HG02610 (cell line): ENCODE measurements at regions not wholly inside any gene's neighbourhood (a gene's known extent, or its start where the extent isn't known, plus 50 kb on each side); places are given as distances from the start of the nearest gene placed in this dataset.

ENCODE experiments used
- ATAC-seq: cut with Tn5 transposase; IDR thresholded peaks from one replicate; pipeline ENCODE4 v1.9.1; 2021; ENCODE audit warnings: mild to moderate bottlenecking, moderate library complexity; ENCODE audit not compliant: unreplicated experiment

DNA sequence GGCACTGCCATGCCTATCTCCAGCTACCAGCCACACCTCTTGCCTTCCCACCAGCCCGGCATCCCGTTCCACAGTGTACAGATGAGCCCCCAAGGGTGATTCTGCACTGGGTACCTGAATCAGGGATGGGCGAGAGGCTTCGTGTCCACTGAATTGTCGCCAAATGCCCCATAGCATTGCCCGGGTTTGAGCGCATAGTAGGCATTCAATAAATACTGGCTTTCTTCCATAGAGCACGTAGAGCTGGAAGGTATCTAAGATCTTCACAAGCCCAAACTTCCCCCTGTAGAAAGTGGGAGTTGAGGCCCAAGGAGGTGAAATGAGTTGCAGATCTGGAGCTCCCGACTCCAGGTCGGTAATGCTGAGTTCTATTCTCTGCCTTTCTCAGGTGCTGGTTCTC, 358.7 kb downstream of the LPIN1 start:
- no peak for ATAC-seq

DNA sequence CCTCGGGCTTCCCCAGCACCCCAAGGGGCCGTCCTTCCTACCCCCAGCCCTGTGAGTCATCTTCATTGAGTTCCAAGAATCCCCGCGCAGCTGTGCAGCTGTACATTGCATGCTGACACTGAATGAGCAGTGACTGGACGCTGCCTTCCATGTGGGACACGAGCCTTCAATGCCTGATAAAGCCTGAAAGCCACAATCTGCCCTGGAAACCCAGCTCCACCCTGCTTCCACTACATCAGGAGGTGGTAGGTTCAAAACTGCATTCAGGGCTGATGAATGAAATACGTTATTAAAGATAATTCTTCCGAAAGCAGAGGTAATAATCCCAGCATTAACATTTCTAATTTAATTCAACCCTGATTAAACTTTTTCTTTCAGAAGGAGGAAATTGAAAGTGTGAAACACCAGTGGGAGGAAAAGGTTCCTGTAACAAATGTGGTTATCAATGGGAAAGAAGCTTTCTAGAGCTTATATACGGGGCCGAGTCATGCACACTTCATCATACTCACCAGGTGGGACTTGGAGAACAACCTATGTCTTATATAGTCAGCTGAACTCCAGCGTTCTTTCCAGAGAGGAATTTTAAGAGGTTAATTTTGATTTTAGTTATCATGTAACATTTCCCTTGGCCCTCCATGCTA, 360.1 kb downstream of the LPIN1 start:
- ATAC-seq = peak; percentile 90

DNA sequence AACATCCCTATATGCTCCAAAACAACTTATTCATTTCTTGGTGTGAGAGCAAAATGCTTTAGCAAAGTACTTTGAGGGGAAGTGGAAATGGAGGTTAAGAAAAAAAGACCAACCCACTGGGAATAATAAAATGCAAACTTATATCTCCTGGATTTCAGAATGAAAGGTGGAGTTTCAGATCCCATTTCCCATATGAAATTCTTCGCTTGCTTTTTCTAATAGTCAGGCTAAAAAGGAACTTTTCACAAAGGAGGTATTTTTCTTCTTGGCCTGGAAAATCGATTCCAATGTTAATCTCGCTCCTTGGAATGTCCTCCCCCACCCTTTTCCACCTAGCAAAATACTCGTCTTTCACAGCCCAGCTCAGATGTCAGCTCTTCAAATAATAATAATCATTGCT, 360.9 kb downstream of the LPIN1 start:
- ATAC-seq = no peak

DNA sequence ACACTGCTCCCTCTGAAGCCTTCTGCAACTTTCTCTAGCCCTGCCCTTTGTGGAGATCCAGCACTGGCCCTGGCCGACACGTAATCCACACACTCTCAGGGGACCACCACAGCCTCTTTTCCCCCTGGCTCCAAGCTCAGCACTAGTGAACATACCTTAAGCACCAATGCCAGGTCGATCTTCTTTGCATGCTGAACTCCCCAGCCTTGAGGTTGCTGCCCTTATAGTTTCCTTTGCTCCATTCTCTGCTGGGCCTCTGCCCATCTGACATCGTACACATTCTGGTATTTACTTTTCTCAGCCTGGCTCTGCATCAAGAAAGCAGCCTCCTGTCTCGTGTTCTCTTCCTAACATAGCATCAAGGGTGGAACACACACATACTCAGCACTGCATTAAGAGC, 361.5 kb downstream of the LPIN1 start:
- no peak for ATAC-seq

DNA sequence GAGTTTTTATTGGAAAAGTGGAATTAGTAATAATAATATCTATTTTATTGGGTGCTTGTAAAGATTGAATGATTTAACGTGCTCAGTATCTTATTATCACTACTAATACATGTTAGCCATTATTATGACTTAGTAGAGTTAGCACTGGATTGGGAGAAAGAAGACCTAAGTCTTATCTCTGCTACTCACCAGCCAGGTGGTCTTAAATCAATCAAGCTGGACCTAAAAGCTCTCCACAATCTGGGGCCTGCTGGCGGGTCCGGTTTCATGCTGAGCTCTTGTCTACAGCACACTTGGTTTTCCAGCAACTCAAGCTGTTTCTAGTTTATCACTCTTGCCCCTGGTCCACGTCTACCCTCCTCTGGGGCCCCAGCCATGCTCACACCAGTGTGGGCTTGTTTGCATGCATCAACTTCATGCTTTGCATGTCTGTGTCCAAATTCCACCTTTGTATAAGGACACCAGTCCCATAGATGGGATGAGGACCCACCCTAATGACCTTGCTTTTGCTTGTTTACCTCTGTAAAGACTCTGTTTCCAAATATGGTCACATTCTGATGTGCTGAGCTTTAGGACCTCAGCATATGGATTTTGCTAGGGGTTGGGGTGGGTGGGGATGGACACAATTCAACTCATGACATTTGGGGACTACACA, 363.1 kb downstream of the LPIN1 start:
- ATAC-seq = no peak

DNA sequence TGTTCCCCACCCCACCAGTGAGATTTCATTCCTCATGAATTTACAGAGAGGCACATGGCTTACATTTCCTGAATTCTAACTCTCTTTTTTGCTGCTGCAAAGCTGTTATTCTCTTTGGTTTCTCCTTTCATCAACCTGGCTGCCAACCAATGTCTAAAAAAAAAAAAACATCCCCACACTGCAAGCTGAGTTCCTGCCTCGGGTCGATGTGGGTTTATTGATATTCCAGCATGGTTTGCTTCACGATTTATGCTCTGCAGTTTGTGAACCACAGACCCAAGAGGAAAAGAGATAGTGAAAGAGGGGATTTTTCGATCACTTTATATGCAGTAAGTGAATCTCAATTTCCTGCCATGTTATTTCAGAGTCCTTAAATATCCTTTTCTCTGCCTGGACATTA, 363.6 kb downstream of the LPIN1 start:
- ATAC-seq = no peak

DNA sequence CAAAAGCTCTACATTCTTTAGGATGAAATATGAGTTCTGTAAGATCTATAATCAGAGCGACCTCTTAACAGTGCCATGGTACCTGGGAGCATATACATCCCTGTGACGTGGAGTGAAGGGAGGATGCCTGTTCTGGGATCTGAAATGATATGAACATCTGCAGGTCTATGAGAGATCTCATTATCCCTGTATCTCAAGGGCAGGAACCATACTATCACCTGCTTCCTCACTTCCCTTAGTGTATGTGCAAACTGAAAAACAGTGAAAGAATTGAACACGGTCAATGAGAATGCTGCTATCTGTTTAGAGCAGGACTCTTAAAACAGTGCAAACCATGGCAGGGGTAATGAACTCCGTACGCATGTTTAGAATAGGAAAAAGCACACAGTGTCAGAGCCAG, 364.0 kb downstream of the LPIN1 start:
- ATAC-seq = no peak

DNA sequence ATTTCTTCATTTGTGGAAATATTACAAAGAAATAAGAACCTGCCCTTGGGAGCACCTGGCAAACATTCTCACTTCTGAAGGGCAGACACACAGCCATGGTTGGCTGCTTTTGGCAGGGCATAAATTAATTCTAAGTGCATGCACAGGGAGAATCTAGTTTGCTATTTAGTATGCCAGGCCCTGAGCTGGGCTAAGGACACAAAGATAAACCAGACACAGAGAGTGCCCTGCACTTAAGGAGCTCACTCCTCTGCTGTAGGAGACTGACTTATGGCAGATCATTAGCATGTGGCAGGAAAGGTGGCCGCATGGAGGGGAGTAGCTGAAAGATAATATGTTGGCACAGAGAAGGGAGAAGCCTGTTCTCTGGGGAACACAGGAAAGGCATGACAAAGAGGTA, 367.0 kb downstream of the LPIN1 start:
- no peak for ATAC-seq

DNA sequence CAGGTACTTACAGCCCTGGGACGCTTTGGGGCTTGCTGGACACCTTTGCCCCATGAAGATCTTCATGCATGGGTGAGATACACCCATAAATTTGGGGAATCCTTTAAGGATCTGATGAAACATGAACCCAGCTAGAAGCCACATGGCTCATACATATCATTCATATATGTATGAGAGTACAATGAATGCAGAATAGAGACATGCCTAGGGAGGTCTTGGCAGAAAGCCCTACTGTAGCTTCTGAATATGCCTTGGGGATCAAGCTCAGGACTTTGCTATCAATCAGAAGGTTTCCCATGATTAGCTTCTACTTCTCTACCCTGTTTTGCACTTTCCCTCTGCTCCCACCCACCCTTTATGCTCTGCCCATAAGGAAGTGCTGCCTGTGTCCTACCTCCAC, 368.4 kb downstream of the LPIN1 start:
- no peak for ATAC-seq

DNA sequence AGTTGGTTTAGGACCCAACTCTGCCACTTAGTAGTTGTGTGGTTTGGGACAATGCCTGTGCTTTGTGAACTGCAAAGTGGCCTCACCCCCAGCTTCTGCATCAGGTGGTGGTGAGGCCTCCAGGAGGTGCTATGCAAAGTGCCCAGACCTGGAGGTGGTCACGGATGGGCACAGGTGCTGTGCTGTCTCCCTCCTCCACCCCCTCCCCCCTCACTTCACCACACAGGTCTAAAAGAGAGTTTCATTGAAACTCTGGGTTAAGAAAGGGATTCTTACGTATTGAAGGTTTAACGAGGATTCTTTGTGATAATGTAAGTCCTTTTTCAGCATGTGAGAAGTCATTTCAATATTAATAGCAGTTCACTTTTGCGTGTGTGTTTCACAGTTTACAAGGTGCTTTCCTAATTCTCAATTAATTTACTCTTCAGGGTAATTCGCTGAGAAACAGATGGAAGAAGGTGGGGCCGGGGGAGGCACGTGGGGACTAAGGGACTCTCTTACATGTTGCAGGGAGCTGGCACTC, 369.9 kb downstream of the LPIN1 start:
- ATAC-seq = peak; percentile 86

DNA sequence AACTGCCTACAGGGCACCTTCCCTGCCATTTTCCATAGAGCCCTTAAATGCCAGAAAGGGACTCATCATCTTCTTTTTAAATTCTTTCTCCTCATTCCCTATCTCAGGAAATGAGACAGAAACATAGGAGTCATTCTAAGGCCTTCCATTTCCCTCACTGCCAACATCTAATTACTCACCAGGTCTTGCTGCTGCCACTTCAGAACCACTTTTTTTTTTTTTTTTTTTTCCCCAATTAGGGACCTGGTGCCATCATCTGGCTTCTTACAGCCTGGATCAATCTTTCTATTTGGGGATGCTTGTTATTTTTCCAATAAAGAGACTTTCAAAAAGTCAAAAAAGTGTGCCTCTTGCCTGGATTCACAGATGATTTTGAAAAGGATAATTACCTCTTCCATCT, 373.4 kb downstream of the LPIN1 start:
- no peak for ATAC-seq

DNA sequence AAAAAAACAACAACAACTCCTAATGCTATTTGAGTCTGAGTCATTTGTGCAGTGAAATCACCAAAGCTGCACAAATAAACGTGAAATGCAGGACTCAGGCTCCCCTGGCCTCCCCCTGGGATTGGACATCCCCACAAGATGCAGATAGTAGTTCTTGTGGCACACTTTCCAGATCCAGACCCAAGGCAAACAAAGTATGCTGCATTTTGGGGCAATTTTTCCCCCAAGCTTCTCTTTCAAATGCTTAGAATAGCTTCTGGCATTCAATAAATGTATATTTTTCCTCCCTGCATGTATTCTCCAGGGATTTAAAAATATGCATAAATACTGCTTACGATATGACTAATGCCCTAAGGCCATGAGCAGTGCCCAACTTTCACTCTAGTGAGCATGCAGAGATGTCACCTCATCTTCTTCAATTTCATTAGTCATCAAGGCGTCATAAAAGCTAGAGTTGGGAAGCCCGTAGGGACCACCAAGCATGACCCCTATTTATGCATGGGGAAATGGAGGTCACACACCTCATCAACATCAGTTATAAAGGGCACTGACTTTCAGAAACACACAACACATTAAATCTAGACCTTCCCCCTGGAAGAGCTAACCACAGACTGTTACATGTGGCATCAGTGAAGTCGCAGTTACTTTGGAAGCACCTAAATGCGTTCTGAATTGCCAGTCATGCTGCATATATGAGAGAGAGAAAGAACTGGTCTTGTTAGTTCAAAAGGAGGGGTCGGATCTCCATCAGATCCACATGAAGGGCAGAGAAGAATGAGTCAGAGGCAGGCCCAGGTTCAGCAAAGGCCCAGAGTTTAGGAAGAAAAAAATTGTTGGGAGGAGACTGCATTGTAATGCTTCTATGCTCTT, 374.1 kb downstream of the LPIN1 start:
- no peak for ATAC-seq

DNA sequence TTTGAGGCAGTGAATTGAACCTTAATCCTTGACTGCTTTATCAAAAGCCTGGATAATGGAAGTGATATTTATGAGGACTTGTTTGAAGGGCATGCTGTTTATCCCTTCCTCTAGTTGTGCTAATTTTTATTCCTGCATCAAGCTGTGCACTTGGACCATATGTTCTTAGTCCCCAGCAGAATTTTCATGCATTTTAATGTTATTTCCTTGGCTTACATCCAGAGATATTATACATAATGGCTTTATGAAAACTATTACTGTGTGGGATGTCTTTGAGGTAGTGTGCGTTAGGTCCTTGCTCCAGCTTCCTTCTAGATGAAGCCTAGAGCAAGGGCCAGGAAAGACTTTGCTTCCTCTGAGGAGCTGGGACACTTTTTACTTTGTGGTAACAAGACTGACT, 378.4 kb downstream of the LPIN1 start:
- ATAC-seq = no peak

DNA sequence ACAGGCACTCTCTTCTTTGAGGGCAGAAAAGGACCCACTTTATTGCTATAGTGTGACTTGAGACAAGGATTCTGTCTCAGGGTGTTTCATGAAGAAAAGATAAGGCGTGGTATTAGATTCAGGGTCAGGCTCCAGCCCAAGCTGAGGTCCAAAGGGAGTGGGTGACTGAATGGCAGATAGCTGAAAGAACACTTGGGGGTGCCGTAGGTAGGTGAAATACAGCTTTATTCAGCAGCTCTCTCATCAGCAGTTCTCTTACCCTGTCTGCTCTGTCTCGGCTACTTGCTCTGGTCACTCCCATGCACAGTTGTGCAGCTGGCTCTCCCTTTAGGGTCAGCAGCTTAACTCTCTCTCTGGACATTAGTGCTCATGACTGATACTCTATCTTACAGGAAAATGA, 379.9 kb downstream of the LPIN1 start:
- no peak for ATAC-seq

DNA sequence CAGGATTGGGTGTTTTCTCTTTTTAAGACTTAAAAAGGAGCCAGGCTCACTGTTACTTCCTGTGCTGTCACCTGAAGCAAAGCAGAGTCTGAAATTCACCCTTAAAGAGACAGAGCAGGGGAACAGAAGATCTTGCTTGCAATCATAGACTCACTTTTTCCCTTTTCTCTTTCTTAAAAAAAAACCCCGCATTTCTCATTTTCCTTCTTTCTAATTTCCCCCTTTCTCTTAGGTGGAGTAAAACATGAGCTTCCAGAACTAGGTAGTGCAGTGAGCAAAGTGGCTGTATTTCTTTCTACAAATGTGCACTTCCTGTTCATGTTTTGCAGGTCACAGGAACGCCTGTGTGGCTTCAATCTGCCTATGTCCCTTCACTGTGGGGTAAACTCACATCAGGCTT, 381.2 kb downstream of the LPIN1 start:
- no peak for ATAC-seq

DNA sequence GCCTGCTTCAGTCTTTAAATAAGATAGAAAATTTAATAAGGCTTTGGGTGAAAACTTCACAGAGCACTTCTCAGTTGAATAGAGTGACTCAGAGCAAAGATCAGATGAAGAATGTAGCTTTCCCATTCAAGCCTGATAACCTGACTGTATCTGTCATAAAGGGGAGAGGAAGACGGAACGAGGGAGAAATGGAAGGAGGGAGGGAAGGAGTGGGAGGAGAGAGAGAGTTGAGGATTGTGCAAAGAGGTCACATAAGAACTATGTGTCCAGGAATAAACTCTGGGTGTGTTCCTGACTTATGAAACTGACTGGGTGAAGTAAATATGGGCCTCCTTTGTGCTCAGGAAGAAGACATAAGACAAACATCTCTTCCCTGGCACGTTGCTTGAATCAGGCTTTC, 385.5 kb downstream of the LPIN1 start:
- no peak for ATAC-seq

DNA sequence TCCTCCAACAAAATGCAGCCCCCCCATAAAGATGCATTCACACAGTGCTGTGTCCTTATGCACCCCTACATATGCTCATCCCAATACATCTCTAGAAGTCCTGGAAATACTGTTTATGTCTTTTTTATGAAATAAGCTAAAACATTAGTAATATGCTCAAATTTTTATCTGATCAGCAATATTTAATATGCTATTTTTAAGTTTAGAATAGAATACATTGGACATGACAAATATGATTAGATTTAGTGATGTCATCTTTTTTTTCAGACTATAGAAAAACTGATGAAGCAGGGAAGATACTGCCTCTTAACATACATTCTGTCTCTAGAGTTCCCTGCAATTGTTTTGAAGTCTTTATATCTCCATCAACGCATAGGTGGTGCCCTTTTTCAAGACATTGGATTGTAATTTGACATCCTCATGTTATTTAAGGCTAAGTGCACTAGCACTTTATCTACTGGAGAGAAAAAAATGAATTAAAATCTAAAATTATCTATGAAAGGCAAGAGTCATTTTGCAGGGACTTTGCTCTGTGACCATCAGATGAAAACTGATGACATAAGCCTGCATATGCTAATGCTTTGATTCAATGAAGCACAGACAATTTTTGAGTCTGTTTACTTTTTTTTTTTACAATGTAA, 395.3 kb downstream of the LPIN1 start:
- ATAC-seq = no peak

DNA sequence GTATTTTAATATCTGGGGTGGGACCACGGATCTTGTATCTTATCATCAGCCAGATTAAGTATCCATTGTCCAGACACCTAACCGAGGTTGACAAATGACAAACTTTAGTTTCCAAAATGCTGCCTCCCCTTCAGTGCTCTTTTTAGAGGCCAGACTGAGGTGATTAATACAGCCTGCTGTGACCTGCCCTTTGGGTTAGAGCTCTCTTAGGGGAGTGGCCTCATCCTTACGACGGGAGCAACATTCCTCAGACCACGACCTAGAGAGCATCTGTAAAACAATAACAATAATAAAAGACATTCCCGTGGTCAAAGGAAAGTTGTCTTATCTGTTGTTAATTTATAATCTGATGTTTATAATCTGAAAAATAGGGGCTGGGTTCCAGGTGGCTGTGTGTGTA, 405.3 kb downstream of the LPIN1 start:
- ATAC-seq = no peak

DNA sequence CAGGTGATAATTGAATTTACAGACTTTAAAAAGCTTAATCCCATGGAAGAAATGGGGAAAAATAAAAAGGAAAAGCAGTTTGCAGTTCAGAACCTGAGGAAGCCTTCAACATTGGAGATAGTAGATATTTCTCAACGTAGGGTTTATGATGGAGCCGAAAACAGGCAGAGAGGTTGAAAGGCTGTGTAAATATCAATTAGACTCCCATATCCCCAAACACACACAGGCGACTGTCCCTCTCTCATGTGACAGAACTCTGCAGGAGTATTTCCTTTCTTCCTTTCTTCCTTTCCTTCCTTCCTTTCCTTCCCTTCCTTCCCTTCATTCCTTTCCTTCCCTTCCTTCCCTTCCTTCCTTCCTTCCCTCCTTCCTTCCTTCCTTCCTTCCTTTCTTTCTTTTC, 406.5 kb downstream of the LPIN1 start:
- ATAC-seq = no peak

DNA sequence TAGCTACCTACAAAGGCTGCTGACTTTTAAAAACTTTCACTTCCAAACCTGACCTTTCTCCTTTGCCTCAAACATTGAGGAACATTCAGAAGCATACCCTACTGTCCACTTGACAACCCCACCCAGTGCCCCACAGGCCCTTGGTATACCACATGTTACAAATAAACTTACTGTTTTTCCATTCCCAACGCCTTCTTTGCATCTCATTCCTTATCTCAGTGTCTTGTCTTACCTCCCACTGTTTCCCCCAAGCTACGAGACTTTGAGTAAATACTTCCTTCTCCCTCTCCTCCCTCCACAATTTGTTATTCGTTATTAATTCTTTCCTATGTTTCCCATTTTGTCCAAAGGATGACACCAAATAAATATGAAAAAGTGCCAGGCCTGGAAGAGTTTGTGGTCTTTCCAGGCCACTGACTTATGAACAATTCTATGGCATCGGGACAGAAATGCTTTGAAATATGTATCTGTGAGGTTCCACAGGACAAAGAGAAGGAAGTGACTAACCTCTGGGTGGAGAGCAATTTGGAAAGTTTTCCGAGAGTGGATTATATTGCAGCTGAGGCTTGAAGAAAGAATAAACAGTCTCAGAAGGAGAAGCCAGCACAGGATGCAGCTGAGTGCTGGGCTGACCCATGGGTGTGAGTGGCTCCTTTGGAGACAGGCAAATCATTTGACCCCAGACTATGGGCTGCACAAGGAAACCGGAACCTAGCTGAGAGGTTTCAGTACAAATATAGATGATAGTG, 409.0 kb downstream of the LPIN1 start:
- no peak for ATAC-seq

DNA sequence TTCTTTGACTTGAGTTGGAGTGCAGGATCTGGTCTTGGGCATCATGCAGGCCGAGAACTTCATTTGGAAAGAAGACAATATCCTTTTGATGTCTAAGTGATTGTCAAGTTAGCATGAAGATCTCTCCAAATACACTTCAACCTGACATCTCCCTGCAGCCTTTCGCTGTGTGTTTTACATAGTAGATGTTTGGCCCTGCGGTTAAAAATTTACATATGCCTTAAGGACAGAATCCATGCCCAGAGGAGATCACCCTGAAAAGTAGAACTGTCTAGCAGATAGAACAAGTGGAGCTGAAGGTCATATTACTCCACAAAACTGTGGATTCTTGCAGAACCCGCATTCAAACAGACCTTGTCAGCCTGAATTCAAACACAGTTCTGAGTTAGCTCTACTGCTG, 409.9 kb downstream of the LPIN1 start:
- no peak for ATAC-seq
